HG03025 (cell line): ENCODE measurements at regions not wholly inside any gene's neighbourhood (a gene's known extent, or its start where the extent isn't known, plus 50 kb on each side); places are given as distances from the start of the nearest gene placed in this dataset.

Experiments
- ATAC-seq: cut with Tn5 transposase; IDR thresholded peaks from one replicate; pipeline ENCODE4 v1.9.1; 2021; ENCODE audit warnings: mild to moderate bottlenecking, moderate library complexity; ENCODE audit not compliant: unreplicated experiment, low FRiP score

DNA sequence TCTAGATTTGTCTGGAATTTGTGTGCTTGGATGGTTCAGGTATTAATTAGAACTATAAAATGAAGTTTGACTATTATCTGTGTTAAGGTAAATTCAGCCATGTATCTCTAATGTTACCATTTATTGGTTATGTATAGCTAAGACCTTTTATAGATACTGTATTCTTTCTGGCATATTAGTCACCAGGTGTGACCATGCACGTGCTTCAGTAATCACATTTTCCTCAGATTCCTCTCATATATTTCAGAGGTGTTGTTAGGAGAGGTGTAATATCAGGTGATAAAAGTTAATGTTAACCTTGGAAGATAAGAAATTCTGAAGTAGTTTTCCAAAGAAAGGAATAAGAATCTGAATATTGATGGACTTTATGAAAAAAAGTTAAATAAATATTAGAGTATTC lies 194.5 kb upstream of the KHDRBS2 start:
- ATAC-seq = no peak

- no peak for ATAC-seq
These were observed 193.7 kb upstream of the KHDRBS2 start for GRCh38 chr6:62479697-62480220.

GRCh38 chr6:62474793-62475192 lies 188.8 kb upstream of the KHDRBS2 start:
- no peak for ATAC-seq

DNA sequence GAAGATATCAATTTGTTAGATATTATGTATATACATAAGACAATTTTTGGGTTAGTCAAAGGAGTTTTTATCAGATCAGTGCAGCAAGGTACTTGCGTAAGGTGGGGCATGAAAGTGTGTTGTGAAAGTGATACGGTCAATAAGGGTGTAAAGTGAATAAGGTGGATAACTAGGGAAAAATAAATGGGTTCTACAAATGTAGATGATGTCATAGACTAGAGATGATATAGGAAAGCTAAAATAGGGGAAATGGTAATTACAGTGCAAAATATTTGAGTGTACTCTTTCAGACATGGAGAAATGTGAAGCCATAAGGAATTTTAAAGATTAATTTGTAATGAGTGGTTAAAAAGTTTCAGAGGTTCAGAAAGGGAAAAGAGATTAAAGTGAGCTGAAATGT lies 180.6 kb upstream of the KHDRBS2 start:
- ATAC-seq = no peak

DNA sequence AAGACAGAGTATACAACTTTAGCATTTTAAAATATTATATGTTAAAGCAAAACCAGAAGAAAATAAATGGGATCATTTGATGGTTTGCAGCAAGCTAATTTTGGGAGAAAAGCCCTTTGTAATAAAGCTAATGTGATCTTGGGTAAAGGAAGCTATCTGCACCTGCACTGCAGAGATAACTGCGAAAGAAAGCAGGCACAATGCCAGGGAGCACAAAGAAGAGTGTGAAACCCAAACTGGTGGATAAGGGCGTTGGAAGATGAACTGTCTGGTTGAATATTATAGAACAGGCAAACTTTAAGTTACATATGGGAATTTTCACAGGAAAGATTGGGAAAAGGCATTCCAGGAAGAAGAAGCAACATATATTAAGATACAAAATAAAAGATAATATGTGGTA lies 179.2 kb upstream of the KHDRBS2 start:
- no peak for ATAC-seq

DNA sequence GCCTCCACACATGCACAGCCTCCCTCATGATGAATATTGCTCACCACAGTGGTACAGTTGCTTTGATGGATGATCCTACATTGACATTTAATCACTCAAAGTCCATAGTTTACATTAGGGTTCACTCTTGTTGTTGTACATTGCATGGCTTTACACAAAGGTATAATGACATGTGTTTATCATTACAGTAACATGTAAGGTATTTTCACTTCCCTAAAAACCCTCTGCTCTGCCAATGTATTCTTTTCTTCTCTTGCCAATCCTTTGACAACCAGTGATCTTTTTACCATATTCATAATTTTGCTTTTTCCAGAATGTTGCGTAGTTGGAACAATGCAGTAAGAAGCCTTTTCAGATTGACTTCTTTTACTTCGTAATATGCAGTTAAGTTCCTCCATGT lies 166.6 kb upstream of the KHDRBS2 start:
- no peak for ATAC-seq

GRCh38 chr6:62446647-62447316 lies 160.8 kb upstream of the KHDRBS2 start:
- no peak for ATAC-seq

- no peak for ATAC-seq
These were observed 159.5 kb upstream of the KHDRBS2 start for GRCh38 chr6:62445521-62445920.

- ATAC-seq = no peak
These were observed 155.2 kb upstream of the KHDRBS2 start for GRCh38 chr6:62441182-62441581.

GRCh38 chr6:62429781-62430180 lies 143.8 kb upstream of the KHDRBS2 start:
- no peak for ATAC-seq

DNA sequence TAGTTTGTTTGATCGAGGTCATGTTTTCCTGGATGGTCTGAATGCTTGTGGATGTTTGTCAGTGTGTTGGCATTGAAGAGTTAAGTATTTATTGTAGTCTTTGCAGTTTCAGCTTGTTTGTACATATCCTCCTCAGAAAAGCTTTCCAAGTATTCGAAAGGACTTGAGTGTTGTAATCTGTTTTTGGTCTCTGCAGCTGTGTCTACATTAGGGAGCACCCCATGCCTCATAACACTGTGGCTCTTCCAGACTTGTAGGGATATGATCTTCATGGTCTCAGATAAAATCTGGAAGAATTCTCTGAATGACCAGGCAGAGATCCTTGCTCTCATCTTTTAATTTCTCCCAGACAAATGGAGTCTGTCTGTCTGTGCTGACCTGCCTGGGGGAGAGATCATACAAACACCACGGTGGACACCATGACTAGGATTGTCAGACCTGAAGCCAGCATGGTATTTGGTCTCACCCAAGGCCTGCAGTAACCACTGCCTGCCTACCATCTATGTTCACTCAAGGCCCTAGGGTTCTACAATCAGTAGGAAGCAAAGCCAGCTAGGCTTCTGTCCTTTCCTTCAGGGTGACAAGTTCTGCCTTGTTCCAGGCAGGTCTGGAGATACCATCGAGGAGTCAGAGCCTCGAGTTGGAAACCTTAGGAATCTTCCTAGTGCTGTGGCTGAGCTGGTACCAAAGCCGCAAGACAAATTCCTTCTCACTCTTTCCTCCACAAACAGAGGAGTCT lies 114.7 kb upstream of the KHDRBS2 start:
- ATAC-seq = no peak

DNA sequence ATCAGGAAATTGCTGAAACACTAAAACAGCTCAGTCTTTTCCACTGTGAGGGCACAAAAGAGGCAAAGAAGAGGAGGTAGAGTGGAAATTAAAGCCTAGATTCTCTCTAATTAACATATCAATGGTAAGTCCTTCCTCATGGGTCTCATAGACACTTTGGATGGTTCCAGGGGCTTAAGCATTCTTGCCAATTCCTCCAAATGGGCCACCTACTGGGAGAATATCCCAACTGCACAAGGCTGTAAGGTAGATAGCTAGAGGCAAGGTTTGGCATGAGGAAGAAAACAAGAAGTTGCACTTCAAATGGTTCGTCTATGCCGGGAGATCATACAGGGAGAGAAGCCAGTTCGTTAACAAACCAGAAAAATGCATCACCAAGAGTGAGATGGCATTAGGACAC lies 107.6 kb upstream of the KHDRBS2 start:
- ATAC-seq = no peak

DNA sequence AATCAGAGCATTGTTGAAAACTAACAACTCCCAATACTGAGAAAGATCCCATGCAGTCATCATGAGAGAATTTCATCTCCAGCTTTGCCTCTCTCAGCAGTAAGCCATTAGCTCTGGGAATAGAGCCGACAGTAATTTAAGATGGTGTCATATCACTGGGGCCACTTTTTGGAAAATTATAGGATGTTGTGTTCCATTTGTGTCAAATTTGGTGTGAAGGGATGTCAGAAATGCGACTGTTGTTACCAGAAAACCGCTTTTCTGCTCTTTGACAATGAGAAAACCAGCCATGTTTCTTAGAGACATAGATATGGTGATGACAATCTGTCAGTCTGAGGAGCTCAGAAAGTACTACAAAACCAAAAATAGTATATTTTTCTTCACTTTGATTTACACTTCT lies 106.3 kb upstream of the KHDRBS2 start:
- no peak for ATAC-seq

GRCh38 chr6:62391358-62391757 lies 105.3 kb upstream of the KHDRBS2 start:
- no peak for ATAC-seq

- ATAC-seq = no peak
These were observed 104.4 kb upstream of the KHDRBS2 start for GRCh38 chr6:62390401-62390800.

DNA sequence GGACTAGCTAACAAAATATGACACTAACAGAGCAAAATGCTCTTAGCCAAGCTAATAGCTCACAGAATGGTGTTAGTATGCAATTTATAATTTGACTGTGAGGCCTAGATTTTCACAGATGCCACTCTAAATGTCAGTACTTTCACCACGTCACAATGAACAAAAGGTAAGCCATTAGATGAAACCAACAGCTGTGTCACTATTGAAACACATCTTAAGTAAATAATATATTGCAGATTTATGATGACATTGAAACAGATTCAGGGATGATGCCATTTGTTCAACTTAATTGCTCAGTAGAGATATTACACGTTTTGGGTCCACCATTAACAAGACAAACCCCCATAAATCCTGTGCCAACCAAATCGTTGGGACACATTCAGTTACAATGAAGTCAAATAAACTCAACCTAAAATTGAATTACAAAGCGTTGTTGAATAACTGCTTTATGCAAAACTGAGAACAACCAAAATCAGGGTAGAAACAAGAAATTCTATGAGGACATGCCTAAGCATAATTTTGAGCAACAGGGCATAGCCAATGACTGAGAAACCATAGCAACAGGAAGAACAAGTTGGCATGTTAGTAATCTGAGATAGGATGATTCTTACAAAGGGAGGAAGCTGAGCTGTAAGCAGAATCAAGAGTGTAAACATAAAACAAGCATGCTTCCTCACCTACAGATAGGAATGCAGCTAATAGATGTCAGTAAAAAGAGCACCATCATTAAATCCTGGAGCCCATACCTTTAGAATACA lies 85.6 kb upstream of the KHDRBS2 start:
- ATAC-seq = no peak

DNA sequence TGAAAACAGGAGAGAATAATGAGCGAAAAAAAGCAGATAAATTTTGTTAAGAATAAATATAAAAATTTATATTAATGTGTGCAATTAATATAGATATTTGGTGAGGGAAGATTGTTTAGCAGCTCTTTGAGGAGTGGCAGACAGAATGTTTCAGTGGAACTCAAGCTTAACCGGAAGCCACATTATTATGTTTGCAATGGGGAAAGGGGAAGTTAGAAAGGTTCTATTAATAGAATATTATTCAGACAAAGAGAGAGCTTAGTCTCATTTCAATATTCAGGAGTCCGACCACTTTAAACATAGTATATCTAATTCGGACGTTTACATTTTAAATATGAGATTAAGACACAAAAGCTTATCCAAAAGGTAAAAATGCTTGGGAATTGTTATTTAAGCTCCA lies 81.6 kb upstream of the KHDRBS2 start:
- ATAC-seq = peak; percentile 98

DNA sequence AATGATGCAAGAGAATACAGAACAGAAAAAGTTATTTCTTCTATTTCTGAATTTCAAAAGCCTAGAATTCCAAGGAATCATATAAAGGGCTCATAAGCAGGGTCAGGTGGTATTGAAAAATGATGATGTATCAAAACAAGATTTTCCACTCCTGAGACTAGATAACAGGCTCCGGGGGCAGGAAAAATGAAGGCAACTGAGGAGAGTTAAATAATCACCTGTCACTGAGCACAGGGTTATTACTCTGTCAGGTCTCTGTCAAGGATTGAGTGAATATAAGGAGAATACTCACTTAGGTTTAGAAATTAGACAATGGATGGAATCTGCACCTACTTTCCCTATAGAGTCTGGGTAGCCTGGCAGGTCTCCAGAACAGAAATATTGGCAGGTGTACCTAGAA lies 76.1 kb upstream of the KHDRBS2 start:
- no peak for ATAC-seq

DNA sequence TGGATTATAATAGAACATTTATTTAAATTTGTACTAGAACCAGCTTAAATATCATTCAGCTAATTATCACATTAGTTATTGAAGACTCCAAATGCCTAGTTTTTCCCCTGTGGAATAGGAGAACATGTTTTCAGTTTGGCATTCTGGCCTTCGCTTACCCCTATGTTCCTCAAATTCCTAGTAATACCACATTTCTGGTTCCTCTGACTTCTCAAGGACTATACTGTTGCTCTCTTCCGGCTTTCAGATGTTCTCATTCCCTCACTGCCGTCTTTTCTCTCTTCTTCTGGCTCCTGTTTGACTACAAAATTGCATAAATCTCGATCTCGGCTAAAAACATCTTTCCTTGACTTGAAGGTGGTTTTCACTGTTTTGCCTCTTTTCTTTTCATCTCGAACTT lies 71.8 kb upstream of the KHDRBS2 start:
- no peak for ATAC-seq

DNA sequence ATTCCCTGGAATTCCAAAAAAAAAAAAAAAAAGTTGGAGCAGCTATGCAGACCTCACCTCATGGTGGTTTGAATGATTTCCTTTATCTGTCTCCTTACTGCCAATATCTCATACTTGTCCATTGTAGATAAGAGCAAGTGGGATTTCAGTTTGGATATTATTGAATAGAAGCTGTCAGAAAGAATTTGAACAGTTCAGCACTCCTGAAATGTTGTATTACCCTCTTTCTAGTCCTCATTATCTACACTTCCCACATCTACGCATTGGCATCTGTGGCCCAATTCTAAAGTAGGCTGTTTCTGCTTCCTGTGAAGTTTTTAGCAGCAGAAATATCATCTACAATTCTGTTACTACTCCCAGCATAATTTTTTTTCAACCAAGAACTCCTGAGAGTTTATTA lies 68.2 kb upstream of the KHDRBS2 start:
- no peak for ATAC-seq

GRCh38 chr6:62345962-62346689 lies 60.1 kb upstream of the KHDRBS2 start:
- no peak for ATAC-seq
